PC-9 (cell line): ENCODE measurements at regions not wholly inside any gene's neighbourhood (a gene's known extent, or its start where the extent isn't known, plus 50 kb on each side); places are given as distances from the start of the nearest gene placed in this dataset.

ENCODE experiments used
- CTCF ChIP-seq: fragments of 200-600 bp; sonication (generic); conservative IDR thresholded peaks from 2 replicates; pipeline ENCODE4 v1.6.1; 2017; ENCODE audit warnings: mixed run types, antibody characterized with exemption, mild to moderate bottlenecking, moderate library complexity
- EZH2 ChIP-seq: fragments of 200-600 bp; sonication (generic); IDR thresholded peaks from 2 replicates; pipeline ENCODE4 v1.8.0; 2017; ENCODE audit warnings: antibody characterized with exemption, low read depth

GRCh38 chr7:81627536-81628287 lies 142.1 kb downstream of the HGF start:
- TF ChIP-seq CTCF (no peak), EZH2 (no peak)
